DMS153 (cell line): ENCODE measurements at regions not wholly inside any gene's neighbourhood (a gene's known extent, or its start where the extent isn't known, plus 50 kb on each side); places are given as distances from the start of the nearest gene placed in this dataset.
"Not testable (repeated sequence)": the region's sequence is repeated elsewhere in the genome, so short reads cannot be mapped to it uniquely, and the experiment has no call there.

Experiments
- DNase-seq: peaks from one replicate; lab custom pipeline; 2025; lab: John Stamatoyannopoulos, UW

DNA sequence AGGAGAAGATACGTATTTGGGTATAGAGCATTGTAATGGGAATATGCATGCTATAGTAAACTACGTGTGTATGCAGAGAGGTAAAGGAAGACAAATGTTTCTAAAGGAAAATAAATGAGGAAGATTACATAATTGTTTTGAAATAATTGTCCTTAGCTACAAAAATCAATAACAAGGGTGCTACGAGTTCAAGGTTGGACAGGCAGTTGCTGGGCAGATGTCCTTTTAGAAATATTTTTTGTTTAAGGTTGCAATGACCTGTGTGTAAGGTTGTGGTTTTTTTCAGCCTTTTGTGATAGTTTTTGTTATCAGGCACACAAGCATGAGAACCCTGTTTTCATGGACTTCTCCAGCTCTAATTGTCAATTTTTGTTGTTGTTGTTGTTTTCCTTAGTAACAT is 1304.1 kb upstream of the CHAC2 start:
- no peak for DNase-seq

DNA sequence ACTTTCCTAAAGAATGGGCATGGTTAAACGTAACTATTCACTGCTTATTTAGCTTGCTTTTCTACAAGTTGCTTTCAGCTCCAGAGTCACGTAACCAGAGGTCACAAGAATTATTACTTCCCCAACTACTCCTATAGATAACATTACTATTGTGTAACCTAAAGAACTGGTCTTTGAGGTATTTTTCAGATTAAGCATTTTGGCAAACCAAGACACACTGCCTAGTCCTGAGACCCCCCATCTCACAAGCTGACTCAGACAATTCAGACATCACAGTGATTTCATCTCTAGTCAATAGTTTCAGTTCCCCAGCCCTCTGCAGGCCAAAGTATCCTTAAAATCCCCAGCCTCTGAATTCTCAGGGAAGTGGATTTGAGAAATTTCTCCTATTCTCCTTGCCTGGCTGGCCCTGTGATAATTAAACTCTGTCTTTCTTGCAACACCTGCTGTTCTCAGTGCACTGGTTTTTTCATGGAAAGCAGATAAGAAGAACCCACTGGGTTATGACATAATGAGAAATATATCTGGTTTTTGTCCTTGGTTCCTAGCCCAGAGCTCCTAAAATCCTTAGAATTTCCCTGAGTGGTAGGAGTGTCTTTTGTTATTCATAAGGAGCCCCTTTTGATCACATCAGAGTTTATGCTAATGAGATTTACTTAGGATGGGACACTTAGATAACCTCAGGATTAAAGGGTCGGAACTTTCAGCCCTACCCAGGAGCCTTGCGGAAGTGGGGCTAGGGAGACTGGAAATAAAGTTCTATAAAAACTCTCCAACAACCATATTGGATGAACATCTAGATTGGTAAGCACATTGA is 1310.8 kb upstream of the CHAC2 start:
- DNase-seq: no peak

GRCh38 chr2:52454962-52455361 is 1312.6 kb upstream of the CHAC2 start:
- DNase-seq: no peak

- DNase-seq: no peak
These were observed 1315.4 kb upstream of the CHAC2 start for GRCh38 chr2:52452201-52452600.

DNA sequence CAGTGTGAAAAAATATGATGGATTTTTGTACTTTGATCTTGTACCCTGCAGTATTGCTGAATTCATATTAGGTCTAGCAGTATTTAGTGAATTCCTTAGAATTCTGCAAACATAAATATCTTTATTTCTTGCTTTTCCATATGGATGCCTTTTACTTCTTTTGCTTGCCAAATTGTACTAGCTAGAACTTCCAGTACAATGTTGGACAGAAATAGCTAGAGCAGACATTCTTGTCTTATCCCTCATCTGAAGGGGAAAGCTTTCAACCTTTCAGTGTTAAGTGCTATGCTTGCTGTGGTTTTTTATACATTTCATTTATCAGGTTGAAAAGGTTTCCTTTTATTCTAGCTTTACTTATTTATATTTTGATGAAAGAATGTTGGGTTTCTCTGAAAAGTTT is 1321.9 kb upstream of the CHAC2 start:
- no peak for DNase-seq

- no peak for DNase-seq
These were observed 1336.2 kb upstream of the CHAC2 start for GRCh38 chr2:52431352-52431760.

- no peak for DNase-seq
These were observed 1337.9 kb upstream of the CHAC2 start for GRCh38 chr2:52429740-52430139.

DNA sequence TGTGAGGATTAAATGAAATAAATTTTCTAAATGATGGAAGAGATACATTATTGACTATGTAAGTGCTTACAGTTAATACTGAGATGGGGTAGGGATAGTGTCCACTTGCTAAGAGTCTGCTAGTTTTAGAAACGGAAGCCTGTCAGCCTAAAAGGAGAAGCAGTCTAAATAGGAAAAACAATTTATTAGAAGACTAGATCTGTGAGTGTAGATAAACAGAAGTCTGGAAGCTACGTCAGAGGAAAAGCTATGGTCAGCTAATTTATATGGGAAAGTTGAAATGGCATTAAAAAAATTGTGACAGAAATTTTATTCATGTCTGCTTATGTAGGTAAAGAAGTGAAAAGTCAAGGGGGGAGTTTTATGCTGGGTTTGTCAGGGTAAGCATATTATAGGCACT is 1338.4 kb upstream of the CHAC2 start:
- DNase-seq: no peak

GRCh38 chr2:52428224-52428623 is 1339.4 kb upstream of the CHAC2 start:
- DNase-seq: no peak

DNA sequence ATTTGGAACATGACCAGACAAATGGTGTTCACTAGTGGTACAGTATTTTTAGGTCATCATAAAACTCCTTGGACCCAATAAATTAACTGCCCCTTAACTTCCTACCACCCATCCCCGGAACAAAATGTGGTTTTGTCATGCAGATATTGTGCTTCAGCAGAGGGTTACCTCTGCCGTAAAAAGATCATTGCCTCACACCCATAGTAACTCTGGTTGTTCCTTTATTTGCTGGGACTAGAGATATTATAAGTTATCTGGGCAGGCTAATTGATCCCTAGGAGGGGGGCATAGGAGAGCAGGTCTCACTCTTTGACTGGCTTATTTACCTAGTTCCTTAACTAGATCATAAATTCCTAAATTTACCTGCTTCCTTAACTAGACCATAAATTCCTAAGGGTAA is 1343.9 kb upstream of the CHAC2 start:
- no peak for DNase-seq

GRCh38 chr2:52423111-52423510 is 1344.5 kb upstream of the CHAC2 start:
- no peak for DNase-seq

DNA sequence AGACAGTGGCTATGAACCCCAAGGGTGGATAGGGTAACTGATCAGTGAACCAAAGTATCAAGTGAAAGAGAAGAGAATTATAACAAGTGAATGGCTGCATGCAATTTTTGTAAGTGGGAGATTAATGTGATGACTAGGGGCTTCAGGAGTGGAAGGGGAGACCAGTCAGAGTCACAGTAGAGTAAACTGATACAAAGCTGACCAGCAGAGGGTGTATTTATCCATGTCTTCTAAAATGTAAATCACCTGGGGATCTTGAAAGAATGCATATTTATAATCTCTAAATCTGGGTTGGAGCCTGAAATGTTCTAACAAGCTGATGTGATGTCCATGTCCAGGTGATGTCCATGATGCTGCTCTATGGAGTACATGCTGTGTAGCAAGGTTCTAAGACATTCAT is 1351.3 kb upstream of the CHAC2 start:
- no peak for DNase-seq

DNA sequence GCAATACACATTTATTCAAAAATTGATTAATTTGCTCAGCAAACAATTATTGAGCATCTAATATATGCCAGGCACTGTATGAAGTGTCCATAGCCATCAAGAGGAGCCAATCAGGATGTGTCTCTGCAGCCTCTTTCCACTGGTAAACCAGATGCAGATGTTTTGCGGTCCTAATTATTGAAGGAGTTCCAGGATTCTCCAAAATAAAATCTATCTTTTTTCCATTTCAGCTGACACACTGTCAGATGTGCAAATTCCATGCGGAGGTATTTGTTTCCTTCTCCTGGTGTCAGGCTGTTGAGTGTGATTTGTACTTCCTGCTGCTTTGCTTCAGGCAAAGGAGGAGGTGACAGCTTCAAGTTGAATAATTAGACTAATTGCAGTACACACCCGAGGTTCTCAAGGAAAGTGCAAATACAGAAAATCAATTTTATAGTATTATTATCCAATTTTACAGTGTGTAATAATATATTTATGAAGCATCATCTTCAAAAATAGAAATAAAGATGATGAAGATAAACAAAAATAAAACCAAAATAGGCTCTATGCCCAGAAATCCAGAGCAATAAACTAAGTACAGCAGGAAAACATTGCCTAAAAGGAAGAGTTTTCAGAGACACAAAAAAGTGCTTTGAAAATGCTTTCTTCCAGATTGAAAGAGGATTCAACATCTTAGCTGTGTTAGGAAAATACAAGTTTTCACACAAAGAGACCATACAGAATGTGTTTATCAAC is 1352.9 kb upstream of the CHAC2 start:
- no peak for DNase-seq

GRCh38 chr2:52409308-52410118 is 1358.1 kb upstream of the CHAC2 start:
- not testable (repeated sequence) for DNase-seq

GRCh38 chr2:52405980-52406379 is 1361.6 kb upstream of the CHAC2 start:
- DNase-seq: no peak

DNA sequence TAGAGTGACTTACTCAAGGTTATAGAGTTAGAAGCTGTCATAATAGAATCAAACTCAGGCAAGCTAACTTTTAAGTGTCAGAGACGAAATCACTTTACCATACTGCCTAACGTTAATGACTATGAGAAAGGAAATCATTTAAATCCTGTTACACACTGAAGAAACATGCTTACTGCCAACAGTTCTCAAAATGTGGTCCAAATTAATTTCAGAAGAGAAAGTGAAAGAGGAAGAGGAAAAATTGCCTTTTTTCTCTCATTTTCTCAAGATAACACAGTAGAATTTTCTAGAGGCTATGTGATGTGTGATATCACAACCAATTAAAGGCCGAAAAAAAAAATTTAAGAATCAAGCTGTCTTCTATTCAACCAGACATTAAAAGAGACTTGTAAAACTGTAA is 1362.7 kb upstream of the CHAC2 start:
- DNase-seq: no peak

GRCh38 chr2:52404046-52404445 is 1363.6 kb upstream of the CHAC2 start:
- no peak for DNase-seq

GRCh38 chr2:52402128-52402527 is 1365.5 kb upstream of the CHAC2 start:
- DNase-seq: no peak

GRCh38 chr2:52396836-52397235 is 1364.9 kb upstream of the NRXN1 start:
- DNase-seq: no peak

DNA sequence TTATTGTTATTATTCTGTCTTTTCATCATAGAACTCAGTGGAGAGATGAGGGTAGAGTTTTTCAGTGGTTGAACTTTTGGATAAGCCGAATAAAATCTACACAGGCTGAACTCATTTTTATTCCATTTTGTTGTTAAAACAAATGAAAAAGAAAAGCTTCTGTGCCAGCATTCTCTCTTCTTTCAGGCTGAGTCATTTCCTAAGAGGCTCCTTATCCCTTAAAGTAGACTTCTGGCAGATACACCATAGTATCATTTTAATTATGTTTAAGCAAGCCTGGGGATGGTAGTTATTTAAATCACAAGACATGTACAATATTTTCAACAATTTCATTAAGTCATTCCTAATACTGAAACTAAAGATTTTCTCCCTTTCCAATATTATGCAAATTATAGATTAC is 1364.0 kb upstream of the NRXN1 start:
- no peak for DNase-seq

DNA sequence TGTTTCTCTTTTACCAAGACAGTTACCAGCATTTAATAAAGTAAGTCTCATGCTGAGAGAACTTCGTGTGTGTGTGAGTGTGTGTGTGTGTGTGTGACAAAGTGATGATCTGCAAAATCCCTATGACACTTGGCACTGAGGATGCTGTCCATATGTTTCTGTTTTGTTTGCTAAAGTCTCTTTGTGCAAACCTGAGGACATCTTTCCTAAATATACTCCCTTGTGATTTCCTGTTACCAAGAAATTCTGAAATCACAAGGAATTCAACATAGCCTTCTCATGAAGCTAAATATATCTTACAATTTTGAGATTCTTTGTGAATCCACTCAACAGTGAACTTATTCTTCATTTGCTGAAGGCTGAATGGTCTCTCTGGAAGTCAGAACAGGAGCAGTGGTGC is 1359.7 kb upstream of the NRXN1 start:
- no peak for DNase-seq

DNA sequence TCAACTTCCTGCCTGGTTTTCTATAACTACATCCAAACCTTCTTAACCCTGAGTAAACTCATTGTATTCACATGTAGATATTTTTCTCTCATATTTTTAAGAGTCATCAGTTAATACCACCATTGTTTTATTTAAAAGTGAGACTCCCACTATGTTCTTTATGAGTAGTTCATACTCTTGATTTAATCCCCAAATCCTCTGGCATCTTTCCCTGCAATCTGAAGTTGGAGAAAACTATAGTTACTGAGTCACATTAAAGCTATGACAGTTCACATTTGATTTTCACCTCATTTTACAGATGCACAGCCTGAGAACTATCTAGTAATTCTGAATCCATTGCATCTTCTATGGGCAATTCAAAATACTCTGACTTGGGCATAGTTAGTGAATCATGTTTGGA is 1358.7 kb upstream of the NRXN1 start:
- no peak for DNase-seq
